ENCODE measurements at regions not wholly inside any gene's neighbourhood (a gene's known extent, or its start where the extent isn't known, plus 50 kb on each side); places are given as distances from the start of the nearest gene placed in this dataset.

GRCh38 chr15:38857814-38858213 is 293.2 kb upstream of the RASGRP1 start:
- TF ChIP-seq, protein P1, sequence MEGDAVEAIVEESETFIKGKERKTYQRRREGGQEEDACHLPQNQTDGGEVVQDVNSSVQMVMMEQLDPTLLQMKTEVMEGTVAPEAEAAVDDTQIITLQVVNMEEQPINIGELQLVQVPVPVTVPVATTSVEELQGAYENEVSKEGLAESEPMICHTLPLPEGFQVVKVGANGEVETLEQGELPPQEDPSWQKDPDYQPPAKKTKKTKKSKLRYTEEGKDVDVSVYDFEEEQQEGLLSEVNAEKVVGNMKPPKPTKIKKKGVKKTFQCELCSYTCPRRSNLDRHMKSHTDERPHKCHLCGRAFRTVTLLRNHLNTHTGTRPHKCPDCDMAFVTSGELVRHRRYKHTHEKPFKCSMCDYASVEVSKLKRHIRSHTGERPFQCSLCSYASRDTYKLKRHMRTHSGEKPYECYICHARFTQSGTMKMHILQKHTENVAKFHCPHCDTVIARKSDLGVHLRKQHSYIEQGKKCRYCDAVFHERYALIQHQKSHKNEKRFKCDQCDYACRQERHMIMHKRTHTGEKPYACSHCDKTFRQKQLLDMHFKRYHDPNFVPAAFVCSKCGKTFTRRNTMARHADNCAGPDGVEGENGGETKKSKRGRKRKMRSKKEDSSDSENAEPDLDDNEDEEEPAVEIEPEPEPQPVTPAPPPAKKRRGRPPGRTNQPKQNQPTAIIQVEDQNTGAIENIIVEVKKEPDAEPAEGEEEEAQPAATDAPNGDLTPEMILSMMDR (IDR thresholded peaks at IDR 0.05): no peak
- no peak for TF ChIP-seq MAX (IDR thresholded peaks at IDR 0.05)

All from A549 (cell line).